ENCODE measurements at regions not wholly inside any gene's neighbourhood (a gene's known extent, or its start where the extent isn't known, plus 50 kb on each side); places are given as distances from the start of the nearest gene placed in this dataset.

DNA sequence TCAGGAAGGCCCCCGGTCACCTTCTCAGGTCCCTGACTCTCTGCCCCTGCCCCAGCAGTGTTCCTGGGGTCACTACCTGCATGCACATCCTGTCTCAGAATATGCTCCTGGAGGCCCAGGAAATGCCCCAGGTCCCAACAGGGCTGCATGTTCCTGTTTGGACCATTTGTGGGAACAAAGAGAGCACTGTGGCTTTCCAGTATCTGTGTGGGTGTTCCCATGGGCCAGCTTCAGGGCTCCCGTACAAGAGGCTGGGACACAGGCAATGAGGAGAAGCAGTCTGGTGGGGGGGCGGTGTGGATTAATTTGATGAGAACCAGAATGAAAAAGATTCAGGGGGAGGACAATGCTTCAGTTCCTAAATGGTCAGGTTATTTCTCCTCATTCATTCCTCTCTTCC lies 61.5 kb upstream of the GGTLC1 start:
- no peak for TF ChIP-seq POLR2A (IDR thresholded peaks at IDR 0.05)
- TF ChIP-seq, protein P1, sequence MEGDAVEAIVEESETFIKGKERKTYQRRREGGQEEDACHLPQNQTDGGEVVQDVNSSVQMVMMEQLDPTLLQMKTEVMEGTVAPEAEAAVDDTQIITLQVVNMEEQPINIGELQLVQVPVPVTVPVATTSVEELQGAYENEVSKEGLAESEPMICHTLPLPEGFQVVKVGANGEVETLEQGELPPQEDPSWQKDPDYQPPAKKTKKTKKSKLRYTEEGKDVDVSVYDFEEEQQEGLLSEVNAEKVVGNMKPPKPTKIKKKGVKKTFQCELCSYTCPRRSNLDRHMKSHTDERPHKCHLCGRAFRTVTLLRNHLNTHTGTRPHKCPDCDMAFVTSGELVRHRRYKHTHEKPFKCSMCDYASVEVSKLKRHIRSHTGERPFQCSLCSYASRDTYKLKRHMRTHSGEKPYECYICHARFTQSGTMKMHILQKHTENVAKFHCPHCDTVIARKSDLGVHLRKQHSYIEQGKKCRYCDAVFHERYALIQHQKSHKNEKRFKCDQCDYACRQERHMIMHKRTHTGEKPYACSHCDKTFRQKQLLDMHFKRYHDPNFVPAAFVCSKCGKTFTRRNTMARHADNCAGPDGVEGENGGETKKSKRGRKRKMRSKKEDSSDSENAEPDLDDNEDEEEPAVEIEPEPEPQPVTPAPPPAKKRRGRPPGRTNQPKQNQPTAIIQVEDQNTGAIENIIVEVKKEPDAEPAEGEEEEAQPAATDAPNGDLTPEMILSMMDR (IDR thresholded peaks at IDR 0.05), result no peak
- no peak for TF ChIP-seq EP300 (IDR thresholded peaks at IDR 0.05)
